Skeletal muscle satellite cell (primary cell): ENCODE measurements at regions not wholly inside any gene's neighbourhood (a gene's known extent, or its start where the extent isn't known, plus 50 kb on each side); places are given as distances from the start of the nearest gene placed in this dataset.

Source experiments
- H3K27me3 ChIP-seq: 2 replicates; pipeline ENCODE4 v1.7.0; 2013; ENCODE audit warnings: low read length; ENCODE audit not compliant: control insufficient read depth, insufficient read depth
- H3K36me3 ChIP-seq: 2 replicates; pipeline ENCODE4 v1.7.0; 2013; ENCODE audit warnings: mild to moderate bottlenecking, control low read depth, low read length; ENCODE audit not compliant: insufficient read depth
- H3K4me1 ChIP-seq: 2 replicates; pipeline ENCODE4 v1.7.0; 2013; ENCODE audit warnings: low read length; ENCODE audit not compliant: control insufficient read depth, insufficient read depth
- H3K4me2 ChIP-seq: 2 replicates; pipeline ENCODE4 v1.7.0; 2013; ENCODE audit warnings: mild to moderate bottlenecking, low read length
- H3K4me3 ChIP-seq: 2 replicates; pipeline ENCODE4 v1.7.0; 2013; ENCODE audit warnings: low read length
- H3K9ac ChIP-seq: 2 replicates; pipeline ENCODE4 v1.7.0; 2013; ENCODE audit warnings: mild to moderate bottlenecking, low read depth, low read length, moderate library complexity
- H3K9me3 ChIP-seq: replicated peaks from 2 replicates; pipeline ENCODE4 v1.7.0; 2013; ENCODE audit warnings: mild to moderate bottlenecking, control low read depth, low read length

- H3K4me3 ChIP-seq, result no peak overlapping the region
- no peaks in the 10 kb centered on the region for H3K36me3 ChIP-seq
Measured at GRCh38 chr6:16832721-16833120, 71.5 kb upstream of the ATXN1 start.

GRCh38 chr6:16832043-16832567 is 70.8 kb upstream of the ATXN1 start:
- Histone ChIP-seq H3K4me1 (peaks cover 12% of the 10 kb centered on the region), H3K9me3 (no peaks in the 10 kb centered on the region), H3K4me2 (no peak overlapping the region), H3K27me3 (no peaks in the 10 kb centered on the region), H3K4me3 (no peak overlapping the region), H3K36me3 (no peaks in the 10 kb centered on the region), H3K9ac (no peak overlapping the region)

More at GRCh38 chr6:16832721-16833120, 71.5 kb upstream of the ATXN1 start:
- Histone ChIP-seq H3K9me3 (no peaks in the 10 kb centered on the region), H3K4me2 (no peak overlapping the region), H3K9ac (no peak overlapping the region), H3K27me3 (no peaks in the 10 kb centered on the region), H3K4me1 (peaks cover 12% of the 10 kb centered on the region)

GRCh38 chr6:16831136-16831535 is 69.9 kb upstream of the ATXN1 start:
- Histone ChIP-seq H3K4me3 (no peak overlapping the region), H3K36me3 (no peaks in the 10 kb centered on the region), H3K9ac (no peak overlapping the region), H3K9me3 (no peaks in the 10 kb centered on the region), H3K4me1 (peaks cover 4% of the 10 kb centered on the region), H3K4me2 (no peak overlapping the region), H3K27me3 (no peaks in the 10 kb centered on the region)

GRCh38 chr6:16828058-16828457 is 66.8 kb upstream of the ATXN1 start:
- H3K27me3 ChIP-seq, result peaks cover 4% of the 10 kb centered on the region
- no peak overlapping the region for H3K4me3 ChIP-seq
- no peak overlapping the region for H3K9ac ChIP-seq
- no peak overlapping the region for H3K4me2 ChIP-seq
- no peaks in the 10 kb centered on the region for H3K36me3 ChIP-seq
- no peaks in the 10 kb centered on the region for H3K9me3 ChIP-seq
- H3K4me1 ChIP-seq, result no peaks in the 10 kb centered on the region

- no peaks in the 10 kb centered on the region for H3K4me1 ChIP-seq
- no peak overlapping the region for H3K9ac ChIP-seq
- no peak overlapping the region for H3K4me2 ChIP-seq
- no peaks in the 10 kb centered on the region for H3K9me3 ChIP-seq
- H3K4me3 ChIP-seq, result no peak overlapping the region
- no peaks in the 10 kb centered on the region for H3K36me3 ChIP-seq
- peaks cover 6% of the 10 kb centered on the region for H3K27me3 ChIP-seq
Measured at GRCh38 chr6:16827627-16828026, 66.4 kb upstream of the ATXN1 start.

- Histone ChIP-seq H3K9me3 (no peaks in the 10 kb centered on the region), H3K9ac (no peak overlapping the region), H3K4me2 (no peak overlapping the region), H3K4me1 (no peaks in the 10 kb centered on the region), H3K27me3 (peaks cover 13% of the 10 kb centered on the region), H3K36me3 (no peaks in the 10 kb centered on the region), H3K4me3 (no peak overlapping the region)
Measured at GRCh38 chr6:16825784-16826183, 64.5 kb upstream of the ATXN1 start.

- Histone ChIP-seq H3K4me3 (no peak overlapping the region), H3K4me1 (no peaks in the 10 kb centered on the region), H3K36me3 (no peaks in the 10 kb centered on the region), H3K9me3 (no peaks in the 10 kb centered on the region), H3K27me3 (peaks cover 13% of the 10 kb centered on the region), H3K9ac (no peak overlapping the region), H3K4me2 (no peak overlapping the region)
Measured at GRCh38 chr6:16824845-16825685, 63.8 kb upstream of the ATXN1 start.

- Histone ChIP-seq H3K4me1 (no peaks in the 10 kb centered on the region), H3K4me3 (no peak overlapping the region), H3K36me3 (no peaks in the 10 kb centered on the region), H3K9ac (no peak overlapping the region), H3K9me3 (no peaks in the 10 kb centered on the region), H3K4me2 (no peak overlapping the region), H3K27me3 (peaks cover 13% of the 10 kb centered on the region)
Measured at GRCh38 chr6:16823718-16824352, 62.6 kb upstream of the ATXN1 start.

GRCh38 chr6:16822975-16823717 is 61.9 kb upstream of the ATXN1 start:
- Histone ChIP-seq H3K4me1 (no peaks in the 10 kb centered on the region), H3K36me3 (no peaks in the 10 kb centered on the region), H3K9me3 (no peaks in the 10 kb centered on the region), H3K4me3 (no peak overlapping the region), H3K9ac (no peak overlapping the region), H3K27me3 (peaks cover 13% of the 10 kb centered on the region), H3K4me2 (no peak overlapping the region)

- Histone ChIP-seq H3K9me3 (no peaks in the 10 kb centered on the region), H3K4me2 (no peak overlapping the region), H3K4me1 (no peaks in the 10 kb centered on the region), H3K9ac (no peak overlapping the region), H3K4me3 (no peak overlapping the region), H3K27me3 (peaks cover 13% of the 10 kb centered on the region), H3K36me3 (no peaks in the 10 kb centered on the region)
Measured at GRCh38 chr6:16822529-16822928, 61.3 kb upstream of the ATXN1 start.

GRCh38 chr6:16821834-16822264 is 60.6 kb upstream of the ATXN1 start:
- no peaks in the 10 kb centered on the region for H3K4me1 ChIP-seq
- no peaks in the 10 kb centered on the region for H3K36me3 ChIP-seq
- H3K4me2 ChIP-seq, result no peak overlapping the region
- no peak overlapping the region for H3K4me3 ChIP-seq
- no peak overlapping the region for H3K9ac ChIP-seq
- H3K9me3 ChIP-seq, result no peaks in the 10 kb centered on the region
- H3K27me3 ChIP-seq, result peaks cover 13% of the 10 kb centered on the region
